Thyroid gland (tissue), 4 donors: ENCODE measurements at regions not wholly inside any gene's neighbourhood (a gene's known extent, or its start where the extent isn't known, plus 50 kb on each side); places are given as distances from the start of the nearest gene placed in this dataset.

Experiments used
- POLR2A ChIP-seq, 2 donors: fragments of 450-650 bp; IDR thresholded peaks; one replicate each; pipeline ENCODE4 v1.6.1; 2017; ENCODE audit warnings: antibody characterized with exemption in 2 of 2, mild to moderate bottlenecking in 2 of 2, moderate library complexity in 1 of 2
- TF ChIP-seq, protein P1 (sequence below), 6 experiments: fragments of 200-600 bp in 3 of 6; fragments of 450-650 bp in 3 of 6; sonication (generic) in 3 of 6; IDR thresholded peaks; one replicate each; pipeline ENCODE4 v1.5.1; 2016 to 2019; ENCODE audit warnings: antibody characterized with exemption in 6 of 6, mild to moderate bottlenecking in 2 of 6, inconsistent platforms in 1 of 6, moderate library complexity in 1 of 6

DNA sequence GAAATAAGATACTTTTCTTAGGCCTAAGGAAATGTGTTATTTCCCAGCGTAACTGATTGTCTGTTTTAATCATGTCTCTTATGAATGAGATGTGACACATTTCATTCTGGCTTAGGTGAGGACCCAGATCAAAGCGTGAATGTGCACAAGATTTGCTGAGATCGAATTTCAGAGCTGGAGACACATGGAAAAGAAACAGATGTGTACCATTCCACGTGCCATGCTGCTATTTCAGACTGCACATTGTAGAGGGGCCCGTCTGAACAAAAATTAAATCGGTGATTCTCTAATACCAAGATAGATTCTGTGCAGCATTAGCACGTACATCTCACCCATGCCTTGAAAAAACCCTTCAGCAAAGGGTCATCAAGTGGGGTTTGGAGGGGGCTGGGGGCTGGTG is 290.4 kb downstream of the AACS start:
- no peak for TF ChIP-seq POLR2A (IDR thresholded peaks at IDR 0.05)
- TF ChIP-seq, protein P1, sequence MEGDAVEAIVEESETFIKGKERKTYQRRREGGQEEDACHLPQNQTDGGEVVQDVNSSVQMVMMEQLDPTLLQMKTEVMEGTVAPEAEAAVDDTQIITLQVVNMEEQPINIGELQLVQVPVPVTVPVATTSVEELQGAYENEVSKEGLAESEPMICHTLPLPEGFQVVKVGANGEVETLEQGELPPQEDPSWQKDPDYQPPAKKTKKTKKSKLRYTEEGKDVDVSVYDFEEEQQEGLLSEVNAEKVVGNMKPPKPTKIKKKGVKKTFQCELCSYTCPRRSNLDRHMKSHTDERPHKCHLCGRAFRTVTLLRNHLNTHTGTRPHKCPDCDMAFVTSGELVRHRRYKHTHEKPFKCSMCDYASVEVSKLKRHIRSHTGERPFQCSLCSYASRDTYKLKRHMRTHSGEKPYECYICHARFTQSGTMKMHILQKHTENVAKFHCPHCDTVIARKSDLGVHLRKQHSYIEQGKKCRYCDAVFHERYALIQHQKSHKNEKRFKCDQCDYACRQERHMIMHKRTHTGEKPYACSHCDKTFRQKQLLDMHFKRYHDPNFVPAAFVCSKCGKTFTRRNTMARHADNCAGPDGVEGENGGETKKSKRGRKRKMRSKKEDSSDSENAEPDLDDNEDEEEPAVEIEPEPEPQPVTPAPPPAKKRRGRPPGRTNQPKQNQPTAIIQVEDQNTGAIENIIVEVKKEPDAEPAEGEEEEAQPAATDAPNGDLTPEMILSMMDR (IDR thresholded peaks at IDR 0.05) = no peak
